ENCODE measurements at regions not wholly inside any gene's neighbourhood (a gene's known extent, or its start where the extent isn't known, plus 50 kb on each side); places are given as distances from the start of the nearest gene placed in this dataset.
A peak's percentile ranks its signal among the peaks of the same experiment; 100 is the strongest.
"Not testable (repeated sequence)": the region's sequence is repeated elsewhere in the genome, so short reads cannot be mapped to it uniquely, and the experiment has no call there.

GRCh38 chr12:127823801-127824200, 443.2 kb upstream of the TMEM132C start:
- H3K27ac ChIP-seq (ENCODE audit: insufficient read depth in 1 of 2, low read depth in 1 of 2, low read length in 2 of 2, poor library complexity in 1 of 2, severe bottlenecking in 2 of 2), result no peak overlapping the region
- H3K36me3 ChIP-seq (ENCODE audit: control insufficient read depth in 4 of 4, insufficient read depth in 4 of 4, low read length in 3 of 4), result no peaks in the 10 kb centered on the region
- CTCF ChIA-PET, result no interaction called here
- H3K4me1 ChIP-seq (ENCODE audit: control extremely low read depth in 1 of 4, control insufficient read depth in 4 of 4, insufficient read depth in 4 of 4, low read length in 3 of 4), result no peaks in the 10 kb centered on the region
- peaks cover 0 to 6% (median 4%) of the 10 kb centered on the region in 5 experiments for H3K9me3 ChIP-seq (ENCODE audit: control extremely low read depth in 1 of 5, control insufficient read depth in 4 of 5, insufficient read depth in 2 of 5, low read depth in 1 of 5, low read length in 4 of 5)
- no peak overlapping the region for H3K4me3 ChIP-seq (ENCODE audit: control insufficient read depth in 1 of 7, extremely low read depth in 1 of 7, insufficient read depth in 4 of 7, low read depth in 2 of 7, low read length in 6 of 7)
- POLR2A ChIA-PET, result no interaction called here
- peak in 1 of 3 donors; percentile 5 for DNase-seq
- no peaks in the 10 kb centered on the region for H3K27me3 ChIP-seq (replicated peaks in 2 of 5; ENCODE audit: control insufficient read depth in 4 of 5, insufficient read depth in 5 of 5, low read length in 4 of 5)
- WGBS (ENCODE audit: insufficient coverage), result 10% methylated on average over 4 of the region's 4 CpGs

DNA sequence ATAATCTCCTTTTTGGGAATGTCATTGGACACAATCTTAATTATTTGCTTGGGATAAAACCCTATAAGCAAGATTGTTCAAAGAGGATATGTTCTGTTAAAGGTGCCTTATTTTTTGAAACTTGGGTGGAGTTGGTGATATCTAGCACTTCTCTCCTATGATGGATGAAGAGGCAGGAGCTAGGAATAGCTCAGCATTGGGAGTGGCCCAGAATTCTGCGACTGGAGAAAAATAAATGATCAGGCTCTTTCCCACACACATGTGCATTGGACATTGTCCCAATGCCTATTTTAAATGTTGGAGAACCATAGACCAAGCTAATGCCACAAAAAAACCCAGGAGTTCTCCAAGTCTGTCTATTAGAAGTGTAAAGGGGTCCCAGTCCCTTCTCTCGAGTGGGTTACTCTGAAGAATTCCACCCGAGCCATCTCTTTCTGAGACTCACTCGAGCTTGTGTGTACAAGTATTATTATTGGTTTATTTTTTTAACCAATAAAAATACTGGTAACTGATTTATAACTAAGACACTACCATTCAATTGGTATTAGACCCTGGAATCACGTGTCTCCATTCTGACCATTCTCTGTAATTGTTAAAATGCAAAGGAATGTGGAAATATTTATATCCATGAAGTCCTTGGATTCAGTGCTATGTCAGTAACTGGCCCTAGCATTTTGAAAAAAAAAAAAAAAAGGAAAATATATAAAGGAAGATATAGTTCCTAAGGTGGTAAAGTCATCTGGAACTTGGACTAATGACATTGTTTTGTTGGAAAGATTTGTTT, 437.5 kb upstream of the TMEM132C start:
- Histone ChIP-seq H3K4me1 (ENCODE audit: control extremely low read depth in 1 of 4, control insufficient read depth in 4 of 4, insufficient read depth in 4 of 4, low read length in 3 of 4) (no peaks in the 10 kb centered on the region), H3K9me3 (ENCODE audit: control extremely low read depth in 1 of 5, control insufficient read depth in 4 of 5, insufficient read depth in 2 of 5, low read depth in 1 of 5, low read length in 4 of 5) (peaks cover 0 to 6% (median 1%) of the 10 kb centered on the region in 5 experiments), H3K27ac (ENCODE audit: insufficient read depth in 1 of 2, low read depth in 1 of 2, low read length in 2 of 2, poor library complexity in 1 of 2, severe bottlenecking in 2 of 2) (no peak overlapping the region), H3K27me3 (replicated peaks in 2 of 5; ENCODE audit: control insufficient read depth in 4 of 5, insufficient read depth in 5 of 5, low read length in 4 of 5) (peaks cover 0 to 3% (median 0%) of the 10 kb centered on the region in 5 experiments), H3K36me3 (ENCODE audit: control insufficient read depth in 4 of 4, insufficient read depth in 4 of 4, low read length in 3 of 4) (no peaks in the 10 kb centered on the region), H3K4me3 (ENCODE audit: control insufficient read depth in 1 of 7, extremely low read depth in 1 of 7, insufficient read depth in 4 of 7, low read depth in 2 of 7, low read length in 6 of 7) (no peak overlapping the region)
- ChIA-PET CTCF (no interaction called here), POLR2A (no interaction called here)
- DNase-seq, result no peak
- whole genome bisulfite sequencing (ENCODE audit: insufficient coverage), result no CpG with 5 or more reads among the region's 5 CpGs

DNA sequence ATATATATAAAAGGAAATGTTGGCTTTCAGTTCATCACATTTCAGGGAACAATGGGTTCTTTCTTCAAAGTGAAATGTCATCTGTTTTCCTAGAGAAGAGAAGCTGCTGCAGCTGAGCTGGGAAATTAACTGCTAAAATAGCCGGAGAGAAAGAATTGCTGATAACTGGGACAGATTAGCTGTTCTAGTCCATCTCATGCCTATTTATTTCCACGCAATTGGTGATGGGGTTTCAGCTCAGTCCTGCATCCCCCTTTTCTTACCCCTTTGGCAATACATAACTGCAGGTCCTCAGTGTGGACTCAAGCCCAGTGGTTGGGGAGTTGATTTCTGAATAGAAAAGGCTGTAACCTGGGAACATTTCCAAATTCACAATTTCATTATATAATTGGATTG, 436.9 kb upstream of the TMEM132C start:
- peaks cover 0 to 6% (median under 1%) of the 10 kb centered on the region in 5 experiments for H3K9me3 ChIP-seq (ENCODE audit: control extremely low read depth in 1 of 5, control insufficient read depth in 4 of 5, insufficient read depth in 2 of 5, low read depth in 1 of 5, low read length in 4 of 5)
- 50% methylated on average over 1 of the region's 2 CpGs for whole genome bisulfite sequencing (ENCODE audit: insufficient coverage)
- H3K27me3 ChIP-seq (replicated peaks in 2 of 5; ENCODE audit: control insufficient read depth in 4 of 5, insufficient read depth in 5 of 5, low read length in 4 of 5), result peaks cover 0 to 3% (median 0%) of the 10 kb centered on the region in 5 experiments
- no peak overlapping the region for H3K27ac ChIP-seq (ENCODE audit: insufficient read depth in 1 of 2, low read depth in 1 of 2, low read length in 2 of 2, poor library complexity in 1 of 2, severe bottlenecking in 2 of 2)
- DNase-seq, result no peak
- H3K36me3 ChIP-seq (ENCODE audit: control insufficient read depth in 4 of 4, insufficient read depth in 4 of 4, low read length in 3 of 4), result no peaks in the 10 kb centered on the region
- H3K4me1 ChIP-seq (ENCODE audit: control extremely low read depth in 1 of 4, control insufficient read depth in 4 of 4, insufficient read depth in 4 of 4, low read length in 3 of 4), result no peaks in the 10 kb centered on the region
- POLR2A ChIA-PET, result no interaction called here
- CTCF ChIA-PET, result no interaction called here
- no peak overlapping the region for H3K4me3 ChIP-seq (ENCODE audit: control insufficient read depth in 1 of 7, extremely low read depth in 1 of 7, insufficient read depth in 4 of 7, low read depth in 2 of 7, low read length in 6 of 7)

DNA sequence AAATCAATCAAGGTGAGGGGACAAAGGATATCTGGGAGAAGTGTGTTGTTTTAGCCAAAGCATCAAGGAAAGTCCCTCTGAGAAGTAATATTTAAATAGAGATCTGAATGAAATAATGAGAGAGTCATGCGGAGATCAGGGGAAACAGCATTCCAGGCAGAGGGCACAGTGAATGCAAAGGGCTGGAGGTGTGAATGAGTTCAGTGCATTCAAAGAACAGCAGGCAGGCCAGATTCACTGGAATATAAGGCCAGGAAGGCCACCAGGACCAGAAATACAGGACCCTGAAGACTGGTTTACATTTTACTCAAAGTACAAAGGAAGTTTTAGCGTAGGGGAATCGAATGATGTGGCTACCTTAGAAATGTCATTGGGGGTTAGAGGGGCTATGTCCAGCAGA, 436.2 kb upstream of the TMEM132C start:
- peaks cover 0 to 6% (median 0%) of the 10 kb centered on the region in 5 experiments for H3K9me3 ChIP-seq (ENCODE audit: control extremely low read depth in 1 of 5, control insufficient read depth in 4 of 5, insufficient read depth in 2 of 5, low read depth in 1 of 5, low read length in 4 of 5)
- POLR2A ChIA-PET, result no interaction called here
- no peak overlapping the region for H3K27ac ChIP-seq (ENCODE audit: insufficient read depth in 1 of 2, low read depth in 1 of 2, low read length in 2 of 2, poor library complexity in 1 of 2, severe bottlenecking in 2 of 2)
- no peak overlapping the region for H3K4me3 ChIP-seq (ENCODE audit: control insufficient read depth in 1 of 7, extremely low read depth in 1 of 7, insufficient read depth in 4 of 7, low read depth in 2 of 7, low read length in 6 of 7)
- CTCF ChIA-PET, result no interaction called here
- H3K27me3 ChIP-seq (replicated peaks in 2 of 5; ENCODE audit: control insufficient read depth in 4 of 5, insufficient read depth in 5 of 5, low read length in 4 of 5), result peaks cover 0 to 3% (median 0%) of the 10 kb centered on the region in 5 experiments
- DNase-seq, result no peak
- 100% methylated on average over 3 of the region's 3 CpGs for WGBS (ENCODE audit: insufficient coverage)
- no peaks in the 10 kb centered on the region for H3K36me3 ChIP-seq (ENCODE audit: control insufficient read depth in 4 of 4, insufficient read depth in 4 of 4, low read length in 3 of 4)
- H3K4me1 ChIP-seq (ENCODE audit: control extremely low read depth in 1 of 4, control insufficient read depth in 4 of 4, insufficient read depth in 4 of 4, low read length in 3 of 4), result no peaks in the 10 kb centered on the region

- ChIA-PET CTCF (no interaction called here), POLR2A (no interaction called here)
- H3K27me3 ChIP-seq (replicated peaks in 2 of 5; ENCODE audit: control insufficient read depth in 4 of 5, insufficient read depth in 5 of 5, low read length in 4 of 5), result peaks cover 0 to 3% (median 0%) of the 10 kb centered on the region in 5 experiments
- H3K4me1 ChIP-seq (ENCODE audit: control extremely low read depth in 1 of 4, control insufficient read depth in 4 of 4, insufficient read depth in 4 of 4, low read length in 3 of 4), result no peaks in the 10 kb centered on the region
- H3K4me3 ChIP-seq (ENCODE audit: control insufficient read depth in 1 of 7, extremely low read depth in 1 of 7, insufficient read depth in 4 of 7, low read depth in 2 of 7, low read length in 6 of 7), result no peak overlapping the region
- H3K9me3 ChIP-seq (ENCODE audit: control extremely low read depth in 1 of 5, control insufficient read depth in 4 of 5, insufficient read depth in 2 of 5, low read depth in 1 of 5, low read length in 4 of 5), result peaks cover 0 to 3% (median 0%) of the 10 kb centered on the region in 5 experiments
- DNase-seq, result no peak
- H3K36me3 ChIP-seq (ENCODE audit: control insufficient read depth in 4 of 4, insufficient read depth in 4 of 4, low read length in 3 of 4), result no peaks in the 10 kb centered on the region
- 100% methylated on average over 2 of the region's 3 CpGs for WGBS (ENCODE audit: insufficient coverage)
- no peak overlapping the region for H3K27ac ChIP-seq (ENCODE audit: insufficient read depth in 1 of 2, low read depth in 1 of 2, low read length in 2 of 2, poor library complexity in 1 of 2, severe bottlenecking in 2 of 2)
Observed at GRCh38 chr12:127832172-127832571, 434.8 kb upstream of the TMEM132C start.

DNA sequence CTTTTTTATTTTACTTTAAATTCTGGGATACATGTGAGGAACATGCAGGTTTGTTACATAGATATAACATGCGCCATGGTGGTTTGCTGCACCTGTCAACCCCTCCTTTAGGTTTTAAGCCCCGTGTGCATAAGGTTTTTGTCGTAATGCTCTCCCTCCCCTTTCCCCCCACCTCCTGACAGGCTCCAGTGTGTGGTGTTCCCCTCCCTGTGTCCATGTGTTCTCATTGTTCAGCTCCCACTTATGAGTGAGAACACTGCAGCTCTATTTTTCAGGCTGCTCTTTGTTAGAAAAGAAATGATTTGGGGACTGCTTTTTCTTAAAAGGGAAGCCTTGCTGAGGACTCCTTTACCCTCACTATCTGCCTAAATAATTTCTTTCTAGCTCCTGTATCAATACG, 430.2 kb upstream of the TMEM132C start:
- POLR2A ChIA-PET; H3K4me1 ChIP-seq (ENCODE audit: control extremely low read depth in 1 of 4, control insufficient read depth in 4 of 4, insufficient read depth in 4 of 4, low read length in 3 of 4); H3K9me3 ChIP-seq (ENCODE audit: control extremely low read depth in 1 of 5, control insufficient read depth in 4 of 5, insufficient read depth in 2 of 5, low read depth in 1 of 5, low read length in 4 of 5); CTCF ChIA-PET; H3K36me3 ChIP-seq (ENCODE audit: control insufficient read depth in 4 of 4, insufficient read depth in 4 of 4, low read length in 3 of 4); H3K27me3 ChIP-seq (replicated peaks in 2 of 5; ENCODE audit: control insufficient read depth in 4 of 5, insufficient read depth in 5 of 5, low read length in 4 of 5); DNase-seq; H3K4me3 ChIP-seq (ENCODE audit: control insufficient read depth in 1 of 7, extremely low read depth in 1 of 7, insufficient read depth in 4 of 7, low read depth in 2 of 7, low read length in 6 of 7); H3K27ac ChIP-seq (ENCODE audit: insufficient read depth in 1 of 2, low read depth in 1 of 2, low read length in 2 of 2, poor library complexity in 1 of 2, severe bottlenecking in 2 of 2): not testable (repeated sequence)
- 84% methylated on average over 4 of the region's 4 CpGs for WGBS (ENCODE audit: insufficient coverage)

DNA sequence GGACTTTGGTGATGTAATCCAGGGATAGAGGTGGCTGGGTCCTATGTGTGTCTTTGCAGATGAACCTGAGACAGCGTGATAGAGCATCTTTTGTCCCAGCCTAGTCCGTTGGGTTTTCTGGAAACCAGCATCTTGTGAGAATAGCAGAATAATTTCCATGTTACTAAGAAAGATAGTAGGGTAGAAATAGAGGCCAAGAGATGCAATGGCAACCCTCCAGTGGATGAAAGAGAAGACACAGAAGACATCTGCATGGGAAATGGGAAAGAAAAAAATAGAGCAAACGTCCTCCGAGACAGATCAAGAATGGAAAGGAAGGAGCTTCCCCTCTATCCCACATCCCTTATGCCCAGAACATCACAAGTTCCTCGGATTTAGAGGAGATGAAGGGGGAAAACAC, 409.3 kb upstream of the TMEM132C start:
- peaks cover 0 to 3% (median 0%) of the 10 kb centered on the region in 5 experiments for H3K9me3 ChIP-seq (ENCODE audit: control extremely low read depth in 1 of 5, control insufficient read depth in 4 of 5, insufficient read depth in 2 of 5, low read depth in 1 of 5, low read length in 4 of 5)
- ChIA-PET CTCF (no interaction called here), POLR2A (no interaction called here)
- no peak for DNase-seq
- H3K4me3 ChIP-seq (ENCODE audit: control insufficient read depth in 1 of 7, extremely low read depth in 1 of 7, insufficient read depth in 4 of 7, low read depth in 2 of 7, low read length in 6 of 7), result no peak overlapping the region
- WGBS (ENCODE audit: insufficient coverage), result 100% methylated on average over 2 of the region's 5 CpGs
- H3K4me1 ChIP-seq (ENCODE audit: control extremely low read depth in 1 of 4, control insufficient read depth in 4 of 4, insufficient read depth in 4 of 4, low read length in 3 of 4), result no peaks in the 10 kb centered on the region
- no peak overlapping the region for H3K27ac ChIP-seq (ENCODE audit: insufficient read depth in 1 of 2, low read depth in 1 of 2, low read length in 2 of 2, poor library complexity in 1 of 2, severe bottlenecking in 2 of 2)
- H3K36me3 ChIP-seq (ENCODE audit: control insufficient read depth in 4 of 4, insufficient read depth in 4 of 4, low read length in 3 of 4), result no peaks in the 10 kb centered on the region
- no peaks in the 10 kb centered on the region for H3K27me3 ChIP-seq (replicated peaks in 2 of 5; ENCODE audit: control insufficient read depth in 4 of 5, insufficient read depth in 5 of 5, low read length in 4 of 5)

All from common myeloid progenitor, CD34-positive (primary cell).